MM.1S (cell line): ENCODE measurements at regions not wholly inside any gene's neighbourhood (a gene's known extent, or its start where the extent isn't known, plus 50 kb on each side); places are given as distances from the start of the nearest gene placed in this dataset.

ENCODE experiments used
- DNase-seq: peaks from one replicate; pipeline ENCODE4 v3.0.0-alpha.2; 2015
- H2AFZ ChIP-seq: fragments of 300-600 bp; sonication (generic); 2 replicates; pipeline ENCODE4 v1.6.0; 2016; ENCODE audit warnings: antibody characterized with exemption, low read length
- H3F3A ChIP-seq: fragments of 300-600 bp; sonication (generic); 2 replicates; pipeline ENCODE4 v1.6.1; 2016; ENCODE audit warnings: mild to moderate bottlenecking, antibody characterized with exemption, low read length, moderate library complexity, mixed read lengths; ENCODE audit not compliant: insufficient read depth
- H3K27ac ChIP-seq: fragments of 300-600 bp; sonication (generic); 2 replicates; pipeline ENCODE4 v1.5.1; 2016; ENCODE audit warnings: mild to moderate bottlenecking, low read length
- H3K27me3 ChIP-seq: fragments of 300-600 bp; sonication (generic); replicated peaks from 2 replicates; pipeline ENCODE4 v1.6.0; 2016; ENCODE audit warnings: low read length; ENCODE audit not compliant: insufficient read depth
- H3K36me3 ChIP-seq: fragments of 300-600 bp; sonication (generic); replicated peaks from 2 replicates; pipeline ENCODE4 v1.6.1; 2016; ENCODE audit warnings: mild to moderate bottlenecking, low read length, mixed read lengths; ENCODE audit not compliant: insufficient read depth
- H3K4me1 ChIP-seq: fragments of 300-600 bp; sonication (generic); 2 replicates; pipeline ENCODE4 v1.6.1; 2016; ENCODE audit warnings: low read length, mixed read lengths
- H3K4me2 ChIP-seq: fragments of 300-600 bp; sonication (generic); 2 replicates; pipeline ENCODE4 v1.6.0; 2016; ENCODE audit warnings: low read depth, low read length
- H3K4me3 ChIP-seq: fragments of 300-600 bp; sonication (generic); 2 replicates; pipeline ENCODE4 v1.5.1; 2016; ENCODE audit warnings: low read length, mixed read lengths
- H3K79me2 ChIP-seq: fragments of 300-600 bp; sonication (generic); 2 replicates; pipeline ENCODE4 v1.6.1; 2016; ENCODE audit warnings: mixed run types, low read length, mixed read lengths
- H3K9ac ChIP-seq: fragments of 300-600 bp; sonication (generic); 2 replicates; pipeline ENCODE4 v1.6.1; 2016; ENCODE audit warnings: low read length, mixed read lengths
- H3K9me2 ChIP-seq: fragments of 300-600 bp; sonication (generic); replicated peaks from 2 replicates; pipeline ENCODE4 v1.6.1; 2016; ENCODE audit warnings: mild to moderate bottlenecking, low read length, mixed read lengths; ENCODE audit not compliant: insufficient read depth
- H3K9me3 ChIP-seq: fragments of 300-600 bp; sonication (generic); replicated peaks from 2 replicates; pipeline ENCODE4 v1.6.1; 2016; ENCODE audit warnings: mild to moderate bottlenecking, low read length, mixed read lengths; ENCODE audit not compliant: insufficient read depth
- H4K20me1 ChIP-seq: fragments of 300-600 bp; sonication (generic); 2 replicates; pipeline ENCODE4 v1.6.1; 2016; ENCODE audit warnings: mild to moderate bottlenecking, low read length, moderate library complexity, mixed read lengths; ENCODE audit not compliant: insufficient read depth
- CTCF ChIP-seq: fragments of 300-600 bp; sonication (generic); IDR thresholded peaks from 2 replicates; pipeline ENCODE4 v1.5.1; 2016; ENCODE audit warnings: antibody characterized with exemption, low read length, mixed read lengths
- EZH2 ChIP-seq: fragments of 300-600 bp; sonication (generic); optimal IDR thresholded peaks from 2 replicates; pipeline ENCODE3; 2017; ENCODE audit warnings: low read depth, mild to moderate bottlenecking, antibody characterized with exemption, low read length, mixed read lengths
- EZH2phosphoT487 ChIP-seq: fragments of 300-600 bp; sonication (generic); IDR thresholded peaks from 2 replicates; pipeline ENCODE4 v1.6.1; 2018; ENCODE audit warnings: antibody characterized with exemption, low read length

GRCh38 chrX:40496728-40497127, 84.0 kb upstream of the ATP6AP2 start:
- H2AFZ ChIP-seq: no peak overlapping the region
- no peak overlapping the region for H3K4me2 ChIP-seq
- H3K9me2 ChIP-seq: no peaks in the 10 kb centered on the region
- no peaks in the 10 kb centered on the region for H3K27me3 ChIP-seq
- H3K79me2 ChIP-seq: no peaks in the 10 kb centered on the region
- no peaks in the 10 kb centered on the region for H3K36me3 ChIP-seq
- H3K27ac ChIP-seq: no peak overlapping the region
- no peak for TF ChIP-seq CTCF
- TF ChIP-seq EZH2: no peak
- TF ChIP-seq EZH2phosphoT487: no peak
- H3F3A ChIP-seq: no peaks in the 10 kb centered on the region
- no peaks in the 10 kb centered on the region for H3K9me3 ChIP-seq
- no peak for DNase-seq
- no peak overlapping the region for H3K9ac ChIP-seq
- H3K4me3 ChIP-seq: no peak overlapping the region
- no peaks in the 10 kb centered on the region for H3K4me1 ChIP-seq
- H4K20me1 ChIP-seq: no peaks in the 10 kb centered on the region

GRCh38 chrX:40495659-40496058, 85.1 kb upstream of the ATP6AP2 start:
- Histone ChIP-seq H3F3A (no peaks in the 10 kb centered on the region), H3K9ac (no peak overlapping the region), H3K79me2 (no peaks in the 10 kb centered on the region), H4K20me1 (no peaks in the 10 kb centered on the region), H2AFZ (no peak overlapping the region), H3K27ac (no peak overlapping the region), H3K27me3 (no peaks in the 10 kb centered on the region), H3K4me3 (no peak overlapping the region), H3K36me3 (no peaks in the 10 kb centered on the region), H3K4me1 (no peaks in the 10 kb centered on the region), H3K9me2 (no peaks in the 10 kb centered on the region), H3K4me2 (no peak overlapping the region), H3K9me3 (no peaks in the 10 kb centered on the region)
- DNase-seq: no peak
- TF ChIP-seq EZH2phosphoT487 (no peak), CTCF (no peak), EZH2 (no peak)

GRCh38 chrX:40494005-40494404, 86.8 kb upstream of the ATP6AP2 start:
- no peak for DNase-seq
- no peaks in the 10 kb centered on the region for H3K36me3 ChIP-seq
- H3K4me2 ChIP-seq: no peak overlapping the region
- H3K27me3 ChIP-seq: no peaks in the 10 kb centered on the region
- H3K9me2 ChIP-seq: no peaks in the 10 kb centered on the region
- no peaks in the 10 kb centered on the region for H3K4me1 ChIP-seq
- no peak overlapping the region for H3K4me3 ChIP-seq
- H3F3A ChIP-seq: no peaks in the 10 kb centered on the region
- no peaks in the 10 kb centered on the region for H3K9me3 ChIP-seq
- H4K20me1 ChIP-seq: no peaks in the 10 kb centered on the region
- no peak for TF ChIP-seq EZH2
- no peak for TF ChIP-seq EZH2phosphoT487
- H2AFZ ChIP-seq: no peak overlapping the region
- no peak overlapping the region for H3K27ac ChIP-seq
- H3K9ac ChIP-seq: no peak overlapping the region
- no peaks in the 10 kb centered on the region for H3K79me2 ChIP-seq

- no peaks in the 10 kb centered on the region for H3K9me2 ChIP-seq
- H4K20me1 ChIP-seq: no peaks in the 10 kb centered on the region
- no peaks in the 10 kb centered on the region for H3K9me3 ChIP-seq
- H3F3A ChIP-seq: no peaks in the 10 kb centered on the region
- no peak overlapping the region for H3K9ac ChIP-seq
- H3K27me3 ChIP-seq: no peaks in the 10 kb centered on the region
- H3K4me3 ChIP-seq: no peak overlapping the region
- TF ChIP-seq CTCF (no peak), EZH2phosphoT487 (no peak), EZH2 (no peak)
- no peak overlapping the region for H3K4me2 ChIP-seq
- H2AFZ ChIP-seq: no peak overlapping the region
- no peaks in the 10 kb centered on the region for H3K79me2 ChIP-seq
- H3K27ac ChIP-seq: no peak overlapping the region
- DNase-seq: no peak
- H3K4me1 ChIP-seq: no peaks in the 10 kb centered on the region
- no peaks in the 10 kb centered on the region for H3K36me3 ChIP-seq
Measured at GRCh38 chrX:40488296-40488695, 92.5 kb upstream of the ATP6AP2 start.
